ENCODE measurements at regions not wholly inside any gene's neighbourhood (a gene's known extent, or its start where the extent isn't known, plus 50 kb on each side); places are given as distances from the start of the nearest gene placed in this dataset.

- Histone ChIP-seq H3K36me3 (no peaks in the 10 kb centered on the region), H3K4me3 (no peak overlapping the region), H3K9me3 (no peaks in the 10 kb centered on the region), H3K4me1 (peaks cover 0 to 42% (median 17%) of the 10 kb centered on the region in 12 donors), H3K27ac (peak overlapping the region in 5 of 12 donors; percentile 3 to 52 (median 8)), H3K27me3 (no peaks in the 10 kb centered on the region)
- no peak for ATAC-seq
- intact Hi-C loops (cut with DNase I): loop anchor here in 3 of 10 donors (5.0 to 10.0 kb wide), 3 partner anchors 173 to 178 kb away; partner anchors contain the start of gene TRIB2 (in 2 of the 3)
- 79 to 89% (median 82%) methylated on average over 9 of the region's 9 CpGs for WGBS, 4 donors
- DNase-seq: no peak
- TF ChIP-seq POLR2A (IDR thresholded peaks at IDR 0.05): no peak
- TF ChIP-seq CTCF (IDR thresholded peaks at IDR 0.05): no peak
Observed at GRCh38 chr2:12539336-12539735, 177.4 kb upstream of the TRIB2 start.

- H3K36me3 ChIP-seq: no peaks in the 10 kb centered on the region
- peak; percentile 55 to 80 (median 68) for ATAC-seq
- intact Hi-C loops (cut with DNase I): loop anchor here in 4 of 10 donors (5.0 to 10.0 kb wide), 4 partner anchors 165 to 177 kb away; partner anchors contain the start of gene TRIB2 (in 2 of the 4)
- no peak overlapping the region for H3K4me3 ChIP-seq
- TF ChIP-seq CTCF (IDR thresholded peaks at IDR 0.05) (no peak), POLR2A (IDR thresholded peaks at IDR 0.05) (no peak)
- no peaks in the 10 kb centered on the region for H3K27me3 ChIP-seq
- H3K4me1 ChIP-seq: peaks cover 0 to 37% (median 17%) of the 10 kb centered on the region in 12 donors
- H3K27ac ChIP-seq: peak overlapping the region in 5 of 12 donors; percentile 3 to 52 (median 13)
- 51 to 65% (median 61%) methylated on average over 10 of the region's 10 CpGs for WGBS, 4 donors
- peak in 1 of 5 donors; percentile 36 for DNase-seq
- H3K9me3 ChIP-seq: no peaks in the 10 kb centered on the region
Observed at GRCh38 chr2:12539776-12540562, 176.8 kb upstream of the TRIB2 start.

GRCh38 chr2:12543076-12543977 lies 173.4 kb upstream of the TRIB2 start:
- peaks cover 0 to 13% (median 8%) of the 10 kb centered on the region in 12 donors for H3K4me1 ChIP-seq
- no peaks in the 10 kb centered on the region for H3K36me3 ChIP-seq
- H3K27ac ChIP-seq: peak overlapping the region in 7 of 12 donors; percentile 18 to 66 (median 33)
- no peak overlapping the region for H3K4me3 ChIP-seq
- peak in 2 of 4 donors; percentile 31 to 68 for ATAC-seq
- WGBS, 4 donors: 48 to 53% (median 52%) methylated on average over 11 of the region's 11 CpGs
- intact Hi-C loops (cut with DNase I): loop anchor here in 1 of 10 donors (10.0 kb wide), 1 partner anchor 161 kb away; no protein-coding TSS in a partner anchor
- no peaks in the 10 kb centered on the region for H3K27me3 ChIP-seq
- DNase-seq: no peak
- TF ChIP-seq POLR2A (IDR thresholded peaks at IDR 0.05) (no peak), CTCF (IDR thresholded peaks at IDR 0.05) (no peak)
- no peaks in the 10 kb centered on the region for H3K9me3 ChIP-seq
